T-helper 1 cell treated with Interleukin-12 subunit alpha and Interleukin-12 subunit beta and Interleukin-4 antibody, amounts not matched to agents 30 μg/mL and 1 μg/mL, for 36 hours (primary cell): ENCODE measurements at regions not wholly inside any gene's neighbourhood (a gene's known extent, or its start where the extent isn't known, plus 50 kb on each side); places are given as distances from the start of the nearest gene placed in this dataset.
"Not testable (repeated sequence)": the region's sequence is repeated elsewhere in the genome, so short reads cannot be mapped to it uniquely, and the experiment has no call there.

ENCODE experiments used
- H3K27ac Mint-ChIP-seq: one replicate; pipeline ENCODE4 v1.8.0; 2021; ENCODE audit warnings: mild to moderate bottlenecking, mixed read lengths
- H3K27me3 Mint-ChIP-seq: one replicate; pipeline ENCODE4 v1.8.0; 2021; ENCODE audit warnings: low read depth, mixed read lengths
- H3K36me3 Mint-ChIP-seq: one replicate; pipeline ENCODE4 v1.8.0; 2021; ENCODE audit warnings: low read depth, mixed read lengths
- H3K4me1 Mint-ChIP-seq: one replicate; pipeline ENCODE4 v1.8.0; 2021; ENCODE audit warnings: low read depth, mixed read lengths
- H3K4me3 Mint-ChIP-seq: one replicate; pipeline ENCODE4 v1.8.0; 2021; ENCODE audit warnings: mild to moderate bottlenecking, moderate library complexity, mixed read lengths
- H3K9me3 Mint-ChIP-seq: one replicate; pipeline ENCODE4 v1.8.0; 2021; ENCODE audit warnings: mixed read lengths

- H3K4me3 Mint-ChIP-seq, H3K4me1 Mint-ChIP-seq, H3K27me3 Mint-ChIP-seq, H3K9me3 Mint-ChIP-seq, H3K36me3 Mint-ChIP-seq, H3K27ac Mint-ChIP-seq: not testable (repeated sequence)
Measured at GRCh38 chrX:35221391-35221790, 278.8 kb downstream of the FAM47B start.

DNA sequence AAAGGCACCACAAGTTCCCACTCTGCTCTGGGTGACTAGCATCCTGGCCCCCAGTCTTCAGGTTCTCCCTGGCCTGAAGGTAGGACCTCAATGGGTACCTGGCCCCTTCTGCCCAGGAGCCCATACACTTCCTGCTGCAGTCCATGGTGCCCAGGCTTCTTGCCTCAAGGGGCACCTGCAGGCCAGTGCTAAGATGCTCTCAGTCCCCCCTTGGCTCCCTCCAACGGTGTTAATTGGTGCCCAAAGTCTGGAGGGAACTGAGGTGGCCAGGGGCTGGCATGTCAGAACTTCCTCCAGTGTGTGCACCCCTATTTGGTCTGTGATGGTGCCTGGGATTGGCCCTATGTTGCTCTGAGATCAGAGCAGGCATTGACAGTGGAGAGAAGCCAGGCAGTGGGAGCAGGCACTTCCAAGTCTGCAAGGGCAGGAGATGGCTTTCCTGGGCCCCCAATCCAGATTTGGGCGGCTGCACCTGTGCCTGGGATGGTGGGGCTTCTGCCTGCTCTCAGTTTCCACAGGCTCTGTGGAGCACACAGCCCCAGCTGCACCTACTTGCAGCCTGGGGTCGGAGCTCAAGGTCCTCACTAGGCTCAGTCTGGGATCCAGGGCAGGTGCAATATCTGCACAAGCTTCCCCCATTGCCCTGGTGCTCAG, 301.6 kb downstream of the FAM47B start:
- H3K9me3 Mint-ChIP-seq = no peaks in the 10 kb centered on the region
- H3K36me3 Mint-ChIP-seq = no peaks in the 10 kb centered on the region
- H3K4me1 Mint-ChIP-seq = no peaks in the 10 kb centered on the region
- no peak overlapping the region for H3K4me3 Mint-ChIP-seq
- H3K27me3 Mint-ChIP-seq = no peaks in the 10 kb centered on the region
- no peak overlapping the region for H3K27ac Mint-ChIP-seq

GRCh38 chrX:35244796-35245508, 302.4 kb downstream of the FAM47B start:
- H3K27ac Mint-ChIP-seq = no peak overlapping the region
- H3K36me3 Mint-ChIP-seq = no peaks in the 10 kb centered on the region
- H3K4me3 Mint-ChIP-seq = no peak overlapping the region
- H3K4me1 Mint-ChIP-seq = no peaks in the 10 kb centered on the region
- H3K9me3 Mint-ChIP-seq = no peaks in the 10 kb centered on the region
- no peaks in the 10 kb centered on the region for H3K27me3 Mint-ChIP-seq

- no peaks in the 10 kb centered on the region for H3K9me3 Mint-ChIP-seq
- no peaks in the 10 kb centered on the region for H3K27me3 Mint-ChIP-seq
- H3K4me3 Mint-ChIP-seq = no peak overlapping the region
- H3K27ac Mint-ChIP-seq = no peak overlapping the region
- H3K36me3 Mint-ChIP-seq = no peaks in the 10 kb centered on the region
- no peaks in the 10 kb centered on the region for H3K4me1 Mint-ChIP-seq
Measured at GRCh38 chrX:35251226-35251625, 308.6 kb downstream of the FAM47B start.

DNA sequence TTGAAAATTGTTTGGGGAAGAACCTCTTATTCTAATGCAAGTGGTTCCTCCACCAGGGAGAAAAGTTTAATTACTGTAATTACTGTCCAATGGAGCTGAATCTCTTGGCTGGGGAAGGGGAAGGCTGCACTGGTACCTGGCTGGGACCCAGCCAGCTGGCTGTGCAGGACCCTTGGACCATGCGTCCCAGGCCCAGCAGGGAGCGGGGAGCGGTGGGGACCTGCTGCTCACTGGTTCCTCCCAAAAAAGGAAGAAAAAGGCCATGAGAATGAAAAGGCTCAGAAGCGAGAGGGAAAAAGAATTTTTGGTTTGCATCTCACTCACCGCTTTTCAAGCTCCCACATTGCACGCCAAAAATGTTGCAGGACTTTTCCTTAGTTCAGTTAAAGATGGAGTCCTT, 333.5 kb downstream of the FAM47B start:
- Mint-ChIP-seq H3K27me3 (no peaks in the 10 kb centered on the region), H3K36me3 (no peaks in the 10 kb centered on the region), H3K27ac (no peak overlapping the region), H3K4me1 (no peaks in the 10 kb centered on the region), H3K9me3 (no peaks in the 10 kb centered on the region), H3K4me3 (no peak overlapping the region)

DNA sequence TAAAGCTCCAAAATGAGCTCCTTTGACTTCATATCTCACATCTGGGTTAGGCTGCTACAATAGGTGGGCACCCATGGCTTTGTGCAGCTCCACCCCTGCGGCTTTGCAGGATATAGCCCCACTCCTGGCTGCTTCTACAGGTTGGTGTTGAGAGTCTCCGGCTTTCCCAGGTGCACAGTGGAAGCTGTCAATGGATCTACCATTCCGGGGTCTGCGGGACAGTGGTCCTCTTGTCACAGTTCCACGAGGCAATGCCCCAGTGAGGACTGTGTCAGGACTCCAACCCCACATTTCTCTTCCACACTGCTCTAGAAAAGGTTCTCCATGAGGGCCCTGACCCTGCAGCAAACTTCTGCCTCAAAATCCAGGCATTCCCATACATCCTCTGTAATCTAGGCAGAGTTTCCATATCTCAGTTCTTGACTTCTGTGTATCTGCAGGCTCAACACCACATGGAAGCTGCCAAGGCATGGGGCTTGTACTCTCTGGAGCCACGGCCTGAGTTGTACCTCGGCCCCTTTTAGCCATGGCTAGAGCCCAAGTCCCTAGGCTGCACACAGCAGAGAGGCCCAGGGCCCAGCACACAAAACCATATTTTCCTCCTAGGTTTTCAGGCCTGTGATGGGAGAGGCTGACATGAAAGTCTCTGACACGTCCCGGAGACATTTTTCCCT, 342.8 kb downstream of the FAM47B start:
- no peaks in the 10 kb centered on the region for H3K27me3 Mint-ChIP-seq
- no peak overlapping the region for H3K4me3 Mint-ChIP-seq
- H3K36me3 Mint-ChIP-seq = no peaks in the 10 kb centered on the region
- no peaks in the 10 kb centered on the region for H3K4me1 Mint-ChIP-seq
- no peak overlapping the region for H3K27ac Mint-ChIP-seq
- no peaks in the 10 kb centered on the region for H3K9me3 Mint-ChIP-seq

DNA sequence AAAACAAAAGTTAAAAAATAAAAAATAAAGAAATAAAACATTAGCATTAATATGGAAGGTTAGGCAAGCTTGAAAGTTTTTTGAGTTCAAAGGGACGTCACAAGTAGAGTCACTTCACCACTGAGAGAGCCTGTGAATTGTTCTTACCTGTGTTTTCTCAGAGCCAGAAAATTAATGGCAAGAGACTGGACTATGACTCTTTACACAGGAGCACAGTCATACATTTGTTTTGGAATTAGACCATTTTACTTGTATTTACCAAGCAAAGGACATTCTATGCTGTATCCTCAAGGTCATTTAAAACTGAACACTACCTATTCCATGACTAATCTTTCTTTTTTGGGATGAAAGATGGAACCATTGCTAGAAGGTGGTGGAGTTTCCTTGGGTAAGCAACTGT, 346.1 kb downstream of the FAM47B start:
- H3K4me3 Mint-ChIP-seq = no peak overlapping the region
- H3K9me3 Mint-ChIP-seq = no peaks in the 10 kb centered on the region
- no peak overlapping the region for H3K27ac Mint-ChIP-seq
- H3K27me3 Mint-ChIP-seq = no peaks in the 10 kb centered on the region
- no peaks in the 10 kb centered on the region for H3K4me1 Mint-ChIP-seq
- H3K36me3 Mint-ChIP-seq = no peaks in the 10 kb centered on the region

DNA sequence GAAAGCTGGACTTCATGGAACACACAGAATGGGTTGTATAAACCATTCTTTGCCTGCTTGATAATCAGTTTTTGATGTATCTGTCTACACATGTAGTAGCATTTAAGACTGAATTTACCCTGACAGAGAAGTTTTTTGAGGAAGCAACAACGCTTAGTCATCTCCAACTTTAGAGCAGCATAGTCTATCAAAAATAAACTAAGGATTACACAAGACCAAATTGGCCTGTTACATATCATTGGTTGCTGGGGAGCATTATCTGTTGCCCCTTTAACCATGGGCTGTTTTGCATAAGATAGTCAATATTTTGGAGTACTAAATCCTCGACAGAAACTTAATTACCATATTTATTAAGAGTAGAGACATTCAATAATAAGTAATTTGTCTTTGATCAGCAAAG, 347.4 kb downstream of the FAM47B start:
- H3K4me1 Mint-ChIP-seq = no peaks in the 10 kb centered on the region
- H3K4me3 Mint-ChIP-seq = no peak overlapping the region
- H3K36me3 Mint-ChIP-seq = no peaks in the 10 kb centered on the region
- H3K27ac Mint-ChIP-seq = no peak overlapping the region
- H3K27me3 Mint-ChIP-seq = no peaks in the 10 kb centered on the region
- no peaks in the 10 kb centered on the region for H3K9me3 Mint-ChIP-seq

GRCh38 chrX:35291013-35291412, 348.4 kb downstream of the FAM47B start:
- no peak overlapping the region for H3K4me3 Mint-ChIP-seq
- H3K9me3 Mint-ChIP-seq = no peaks in the 10 kb centered on the region
- H3K27me3 Mint-ChIP-seq = no peaks in the 10 kb centered on the region
- H3K4me1 Mint-ChIP-seq = no peaks in the 10 kb centered on the region
- H3K27ac Mint-ChIP-seq = no peak overlapping the region
- no peaks in the 10 kb centered on the region for H3K36me3 Mint-ChIP-seq

- no peaks in the 10 kb centered on the region for H3K36me3 Mint-ChIP-seq
- no peaks in the 10 kb centered on the region for H3K9me3 Mint-ChIP-seq
- H3K27ac Mint-ChIP-seq = no peak overlapping the region
- no peaks in the 10 kb centered on the region for H3K4me1 Mint-ChIP-seq
- no peaks in the 10 kb centered on the region for H3K27me3 Mint-ChIP-seq
- H3K4me3 Mint-ChIP-seq = no peak overlapping the region
Measured at GRCh38 chrX:35292522-35292921, 349.9 kb downstream of the FAM47B start.

- H3K4me3 Mint-ChIP-seq, H3K27me3 Mint-ChIP-seq, H3K4me1 Mint-ChIP-seq, H3K9me3 Mint-ChIP-seq, H3K36me3 Mint-ChIP-seq, H3K27ac Mint-ChIP-seq: not testable (repeated sequence)
Measured at GRCh38 chrX:35305037-35305436, 362.4 kb downstream of the FAM47B start.

DNA sequence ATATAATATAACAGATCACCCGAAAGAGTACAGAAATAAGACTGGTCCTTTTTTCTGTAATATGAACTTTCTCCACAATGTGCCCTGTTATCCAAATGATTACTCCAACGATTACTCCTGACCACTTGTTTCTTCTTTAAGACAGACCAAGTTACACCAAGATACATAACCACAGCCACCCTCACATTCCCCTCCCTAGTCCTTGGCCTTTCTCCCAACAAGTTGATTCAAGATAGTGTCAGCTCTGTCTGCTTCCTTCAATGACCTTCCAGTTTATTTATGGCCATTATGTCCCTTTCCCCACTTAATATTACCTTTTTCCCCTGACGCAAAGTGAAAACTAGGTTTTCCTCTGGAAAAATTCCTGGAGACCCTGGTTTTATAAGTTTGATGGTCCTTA, 397.2 kb downstream of the FAM47B start:
- Mint-ChIP-seq H3K9me3 (no peaks in the 10 kb centered on the region), H3K27ac (no peak overlapping the region), H3K36me3 (no peaks in the 10 kb centered on the region), H3K4me3 (no peak overlapping the region), H3K4me1 (no peaks in the 10 kb centered on the region), H3K27me3 (no peaks in the 10 kb centered on the region)

DNA sequence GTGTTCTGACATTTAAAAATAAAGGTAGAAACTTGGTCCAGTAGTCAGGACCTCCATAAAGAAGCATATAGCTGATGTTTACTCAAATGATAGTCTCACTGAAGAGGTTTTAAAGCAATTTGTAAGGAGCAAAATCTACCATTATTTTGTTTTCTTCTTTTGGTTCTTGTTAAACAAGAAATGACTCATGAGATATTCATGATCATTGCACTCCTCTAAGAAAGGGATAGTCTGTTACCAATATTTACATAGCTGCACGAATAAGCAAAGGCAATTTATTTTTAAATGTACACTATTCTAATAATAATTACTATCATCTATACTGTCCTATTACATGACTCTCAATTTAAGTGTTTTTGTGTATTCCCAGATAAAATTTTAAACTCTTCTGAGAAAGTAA, 397.9 kb downstream of the FAM47B start:
- Mint-ChIP-seq H3K9me3 (no peaks in the 10 kb centered on the region), H3K4me3 (no peak overlapping the region), H3K4me1 (no peaks in the 10 kb centered on the region), H3K27me3 (no peaks in the 10 kb centered on the region), H3K27ac (no peak overlapping the region), H3K36me3 (no peaks in the 10 kb centered on the region)

DNA sequence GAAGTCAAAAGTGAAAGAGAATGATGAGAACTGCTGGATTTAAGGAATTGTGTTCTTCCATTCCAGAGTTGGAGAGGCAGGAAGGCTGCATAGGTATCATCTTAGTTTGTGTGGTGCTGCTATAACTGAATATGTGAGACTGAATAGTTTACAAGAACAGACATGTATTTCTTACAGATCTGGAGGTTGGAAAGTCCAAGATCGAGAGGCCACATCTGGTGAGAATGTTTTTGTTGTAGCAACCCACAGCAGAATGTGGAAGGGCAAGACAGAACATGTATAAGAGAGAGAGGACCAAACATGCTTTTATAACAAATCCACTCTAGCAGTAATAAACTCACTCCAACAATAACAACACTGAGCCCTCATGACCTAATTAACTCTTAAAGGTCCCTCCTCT, 408.6 kb downstream of the FAM47B start:
- Mint-ChIP-seq H3K4me1 (no peaks in the 10 kb centered on the region), H3K27ac (no peak overlapping the region), H3K27me3 (no peaks in the 10 kb centered on the region), H3K4me3 (no peak overlapping the region), H3K9me3 (peaks cover 3% of the 10 kb centered on the region), H3K36me3 (no peaks in the 10 kb centered on the region)

GRCh38 chrX:35351795-35352483, 409.3 kb downstream of the FAM47B start:
- Mint-ChIP-seq H3K36me3 (no peaks in the 10 kb centered on the region), H3K9me3 (peaks cover 3% of the 10 kb centered on the region), H3K27ac (no peak overlapping the region), H3K4me1 (no peaks in the 10 kb centered on the region), H3K4me3 (no peak overlapping the region), H3K27me3 (no peaks in the 10 kb centered on the region)
